Limb (tissue), 2 donors: ENCODE measurements at regions not wholly inside any gene's neighbourhood (a gene's known extent, or its start where the extent isn't known, plus 50 kb on each side); places are given as distances from the start of the nearest gene placed in this dataset.
"Not testable (repeated sequence)": the region's sequence is repeated elsewhere in the genome, so short reads cannot be mapped to it uniquely, and the experiment has no call there.

ENCODE experiments used
- DNase-seq, 2 donors: peaks; one replicate each; pipeline ENCODE4 v3.0.0-alpha.2; 2016; ENCODE audit errors: extremely low spot score in 2 of 2

DNA sequence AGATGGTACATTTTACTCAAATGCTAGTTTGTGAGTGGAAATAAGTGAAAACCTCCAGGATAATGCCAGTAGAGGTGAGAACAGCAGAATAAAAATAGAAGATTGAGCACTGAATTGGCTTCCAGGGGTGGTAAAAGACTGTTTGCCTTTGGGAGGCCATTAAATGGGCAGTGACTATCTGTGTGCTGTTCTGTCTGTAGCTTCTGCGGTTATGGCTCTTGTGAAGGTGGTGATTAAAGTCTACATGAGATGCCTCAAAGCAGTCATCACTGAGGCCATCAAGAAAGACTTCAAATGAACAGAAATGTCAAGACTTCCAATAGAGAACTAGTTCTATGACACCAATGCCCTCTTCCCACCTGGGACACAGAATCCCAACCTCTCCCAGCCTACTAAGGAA is 108.8 kb downstream of the EFHB start:
- no peak for DNase-seq

- DNase-seq = no peak
Observed at GRCh38 chr3:19822805-19823204, 111.2 kb downstream of the EFHB start.

GRCh38 chr3:19816631-19817030 is 117.4 kb downstream of the EFHB start:
- no peak for DNase-seq

DNA sequence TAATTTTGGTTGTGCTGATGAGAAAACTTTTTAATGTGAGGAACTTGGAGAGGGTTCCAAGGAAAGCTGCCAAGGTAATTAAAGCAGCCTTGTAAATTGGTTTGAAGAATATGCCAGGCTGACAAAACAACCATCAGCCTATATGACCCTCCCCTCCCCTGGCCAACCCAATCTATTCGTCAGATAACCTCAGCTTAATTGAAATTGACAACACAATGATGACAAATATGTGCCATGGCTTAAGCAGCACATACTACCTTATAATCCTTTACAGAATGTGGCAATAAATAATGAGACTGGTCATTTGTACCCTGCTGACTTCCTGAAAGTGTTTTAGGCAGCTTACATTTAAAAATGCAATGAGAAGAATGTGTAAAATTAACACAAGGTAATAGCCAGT is 118.2 kb downstream of the EFHB start:
- DNase-seq = no peak

- DNase-seq = not testable (repeated sequence)
Observed at GRCh38 chr3:19813743-19814142, 120.3 kb downstream of the EFHB start.

DNA sequence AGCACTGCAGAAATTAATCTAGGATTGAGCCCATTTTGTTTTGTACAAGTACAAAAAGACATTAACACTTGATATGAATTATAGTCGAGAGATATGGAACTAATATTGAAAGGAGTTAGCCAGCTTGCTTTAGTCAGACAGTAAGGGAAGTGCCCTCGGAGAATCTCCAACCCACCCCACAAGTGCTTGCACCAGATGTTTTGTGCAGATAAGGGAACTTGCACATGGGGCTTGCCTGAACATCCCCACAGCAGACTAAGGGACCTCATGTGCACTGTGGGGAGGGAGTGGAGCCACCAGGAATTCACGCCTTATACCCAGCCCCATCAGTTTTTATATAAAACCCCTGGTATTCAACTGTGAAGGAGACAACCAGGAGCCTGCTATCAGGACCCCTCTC is 122.3 kb downstream of the EFHB start:
- peak in 1 of 2 donors; percentile 1 for DNase-seq

GRCh38 chr3:19808834-19809233 is 125.2 kb downstream of the EFHB start:
- DNase-seq = no peak

DNA sequence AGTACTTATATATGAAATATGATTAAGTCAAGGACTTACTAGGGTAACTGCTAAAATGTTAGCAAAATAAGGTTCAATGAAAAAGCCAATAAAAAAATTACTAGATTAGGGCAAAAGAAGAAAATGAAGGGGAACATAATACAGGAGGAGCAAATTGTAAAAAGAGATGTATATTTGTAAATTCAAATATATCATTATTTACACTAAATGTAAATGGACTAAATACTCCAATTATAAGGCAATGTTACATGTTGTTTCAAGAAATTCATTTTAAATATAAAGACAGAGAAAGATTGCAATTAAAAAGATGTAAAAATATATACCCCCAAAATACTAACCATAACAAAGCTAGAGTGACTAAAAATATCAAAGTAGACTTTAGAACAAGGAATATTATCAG is 134.1 kb downstream of the EFHB start:
- DNase-seq = no peak

GRCh38 chr3:19799115-19799514 is 134.9 kb downstream of the EFHB start:
- no peak for DNase-seq

DNA sequence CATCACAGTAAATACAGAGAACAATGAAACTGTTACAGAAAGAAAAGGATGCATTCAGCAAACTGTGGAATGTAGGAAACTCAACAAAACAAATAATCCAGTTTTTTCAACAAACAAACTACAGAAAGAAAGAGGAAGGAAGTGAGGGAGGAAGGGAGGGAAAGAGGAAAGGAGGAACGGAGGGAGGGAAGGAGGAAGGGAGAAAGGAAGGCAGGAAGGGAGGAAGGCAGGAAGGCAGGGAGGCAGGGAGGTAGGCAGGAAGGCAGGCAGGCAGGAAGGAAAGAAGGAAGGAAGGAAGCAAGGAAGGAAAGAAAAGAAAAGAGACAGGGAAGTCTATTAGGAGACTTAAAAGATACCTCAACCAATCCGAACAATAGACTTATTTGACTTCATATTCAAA is 135.7 kb downstream of the EFHB start:
- no peak for DNase-seq

DNA sequence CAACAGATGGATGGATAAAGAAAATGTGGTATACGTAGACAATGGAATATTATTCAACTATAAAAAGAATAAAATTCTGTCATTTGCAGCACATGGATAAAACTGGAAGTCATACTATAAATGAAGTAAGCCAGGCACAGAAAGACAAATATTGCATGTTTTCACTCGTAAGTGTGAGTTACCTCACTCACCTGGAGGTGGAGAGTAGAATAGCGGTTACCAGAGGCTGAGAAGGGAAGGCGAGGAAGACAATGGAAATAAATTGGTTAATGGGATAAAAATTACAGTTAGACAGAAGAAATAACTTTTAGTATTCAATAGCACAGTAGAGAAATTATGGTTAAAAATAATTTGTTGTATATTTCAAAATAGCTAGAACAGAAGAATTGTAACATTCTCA is 141.6 kb downstream of the EFHB start:
- DNase-seq = no peak

GRCh38 chr3:19775765-19776164 is 158.3 kb downstream of the EFHB start:
- no peak for DNase-seq

DNA sequence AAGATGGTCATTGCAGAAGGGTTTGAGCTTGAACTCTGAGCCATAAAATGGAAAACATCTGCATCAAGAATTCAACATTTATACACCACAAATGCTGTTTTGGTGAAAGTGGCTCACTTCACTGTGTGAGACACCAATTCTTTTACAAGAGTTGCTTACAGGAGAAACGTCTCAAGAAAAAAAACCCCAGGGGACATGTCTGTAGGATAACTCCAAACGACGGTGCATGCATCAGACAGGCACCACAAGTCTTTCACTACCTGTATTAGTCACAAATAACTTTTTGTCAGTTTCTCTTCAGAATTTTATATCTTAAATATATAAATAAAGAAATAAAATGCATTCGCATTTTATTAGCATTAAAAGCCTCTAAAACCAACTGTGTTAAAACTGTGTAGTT is 164.3 kb downstream of the EFHB start:
- DNase-seq = no peak

DNA sequence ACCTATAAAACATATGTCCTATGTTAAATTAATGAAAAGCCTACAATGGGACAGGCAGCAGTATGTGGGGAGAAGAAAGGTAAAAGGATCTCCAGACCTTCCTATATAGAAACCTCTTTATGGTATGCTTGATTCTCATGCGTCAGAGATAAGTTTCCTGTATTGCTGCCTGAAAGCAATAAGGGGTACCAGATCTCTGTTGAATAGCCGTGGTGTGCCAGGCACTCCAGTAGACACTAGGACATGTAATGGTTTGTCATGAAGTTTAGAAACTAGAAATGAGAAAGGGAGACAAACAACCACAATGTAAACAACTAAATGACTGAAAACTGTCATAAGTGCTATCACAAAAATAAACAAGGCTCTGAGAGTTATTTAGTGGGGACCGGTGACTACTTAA is 168.1 kb downstream of the EFHB start:
- DNase-seq = no peak

DNA sequence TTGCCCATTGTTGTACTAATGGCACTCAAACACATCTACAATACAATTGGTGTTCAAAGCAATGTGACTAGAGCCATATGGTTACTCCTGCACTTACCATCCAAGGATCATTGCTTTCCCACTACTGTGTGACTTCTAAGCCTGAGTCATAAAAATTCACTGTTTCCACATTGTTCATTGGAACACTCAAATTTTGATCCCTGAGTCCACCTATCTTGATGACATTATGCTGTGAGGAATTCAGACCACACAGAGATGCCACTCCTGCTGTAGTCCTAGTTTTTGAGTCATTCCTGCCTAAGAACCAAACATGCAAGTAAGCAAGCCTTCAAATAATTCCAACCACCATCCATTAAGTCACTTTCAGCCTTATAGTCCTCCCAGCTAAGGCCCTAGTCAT is 176.2 kb downstream of the EFHB start:
- no peak for DNase-seq

DNA sequence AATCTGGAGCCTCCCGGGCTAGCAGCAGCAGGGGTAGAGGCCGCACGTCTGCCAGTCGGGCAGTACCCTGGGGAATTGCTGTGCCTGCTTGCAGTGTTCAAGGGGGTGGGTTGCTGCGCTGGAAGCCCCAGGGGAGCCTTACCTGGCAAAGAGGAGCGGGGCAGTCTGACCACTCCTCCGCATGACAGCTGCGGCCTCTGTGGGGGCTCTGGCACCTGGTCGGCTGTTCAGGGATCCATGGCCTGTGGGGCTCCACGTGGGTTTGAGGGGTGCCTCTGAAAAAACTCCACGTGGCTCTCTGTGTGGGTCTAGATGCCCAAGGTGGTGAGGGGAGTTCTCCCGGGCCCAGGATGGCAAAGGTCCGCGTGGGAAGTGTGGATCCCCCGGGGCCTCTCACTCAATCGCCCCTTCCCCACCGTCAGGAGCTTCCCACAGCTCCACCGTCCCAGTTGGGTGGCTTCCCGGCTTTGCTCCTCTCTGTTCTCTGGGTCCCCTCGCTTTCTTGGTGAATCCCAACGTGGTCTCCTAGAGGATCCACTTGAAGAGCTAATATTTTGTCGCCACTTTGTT is 184.5 kb downstream of the EFHB start:
- no peak for DNase-seq

- no peak for DNase-seq
Observed at GRCh38 chr3:19748782-19749447, 185.1 kb downstream of the EFHB start.

DNA sequence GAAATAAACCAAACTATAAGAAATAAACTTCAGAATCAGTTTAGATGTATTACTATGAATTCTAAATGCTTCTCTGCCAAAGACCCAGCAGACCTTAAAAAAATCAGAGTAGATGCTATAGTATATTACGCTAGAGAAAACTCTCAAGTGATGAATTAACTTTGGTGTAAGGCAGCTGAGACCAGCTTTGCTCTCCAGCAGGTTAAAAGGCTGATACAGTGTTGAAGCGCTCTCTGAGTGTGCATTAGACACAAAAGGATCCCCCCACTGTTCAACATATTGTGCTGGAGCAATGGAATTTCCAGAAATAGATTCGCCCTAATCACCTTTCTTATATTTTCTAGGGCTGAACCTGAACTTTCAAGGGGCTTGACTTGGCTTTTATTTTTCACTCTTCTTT is 190.0 kb downstream of the EFHB start:
- DNase-seq = no peak

GRCh38 chr3:19742935-19743334 is 191.1 kb downstream of the EFHB start:
- no peak for DNase-seq

DNA sequence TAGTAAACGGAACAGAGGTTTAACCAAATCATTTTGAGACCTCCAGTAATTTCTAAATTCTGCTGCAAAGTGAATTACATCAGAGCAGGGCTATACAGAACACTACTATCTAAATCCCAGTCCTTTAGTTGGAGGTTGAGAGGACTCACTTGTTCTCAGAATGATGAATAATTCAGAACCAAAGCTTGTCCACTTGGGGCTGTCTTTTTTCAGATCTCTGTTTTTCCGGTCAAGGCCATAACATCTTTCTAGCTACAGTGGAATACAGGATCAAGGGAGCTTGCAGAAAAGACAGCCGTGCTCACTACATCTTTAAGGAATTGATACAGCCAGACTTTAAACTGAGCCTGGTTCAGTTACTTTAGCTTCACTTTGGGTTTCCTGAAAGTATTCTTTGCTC is 194.5 kb downstream of the EFHB start:
- DNase-seq = no peak

DNA sequence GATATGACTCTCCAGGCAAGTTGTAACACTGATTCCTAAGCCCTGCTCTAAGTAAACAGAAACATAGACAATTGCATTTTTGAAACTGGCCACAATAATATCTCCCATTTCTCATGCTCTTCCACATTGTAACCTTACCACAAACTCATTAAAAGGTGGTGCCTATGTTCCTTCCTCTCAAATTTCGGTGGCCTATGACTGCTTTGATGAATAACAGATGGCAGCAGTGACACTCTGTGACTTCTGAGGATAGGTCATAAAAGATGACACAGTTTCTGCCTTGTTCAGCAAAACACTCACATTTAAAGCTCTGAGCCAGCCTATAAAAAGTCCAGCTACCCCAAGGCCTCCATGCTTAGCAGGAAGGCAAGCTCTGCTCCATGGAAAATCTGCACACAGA is 195.2 kb downstream of the EFHB start:
- no peak for DNase-seq

- no peak for DNase-seq
Observed at GRCh38 chr3:19735111-19735510, 198.9 kb downstream of the EFHB start.

DNA sequence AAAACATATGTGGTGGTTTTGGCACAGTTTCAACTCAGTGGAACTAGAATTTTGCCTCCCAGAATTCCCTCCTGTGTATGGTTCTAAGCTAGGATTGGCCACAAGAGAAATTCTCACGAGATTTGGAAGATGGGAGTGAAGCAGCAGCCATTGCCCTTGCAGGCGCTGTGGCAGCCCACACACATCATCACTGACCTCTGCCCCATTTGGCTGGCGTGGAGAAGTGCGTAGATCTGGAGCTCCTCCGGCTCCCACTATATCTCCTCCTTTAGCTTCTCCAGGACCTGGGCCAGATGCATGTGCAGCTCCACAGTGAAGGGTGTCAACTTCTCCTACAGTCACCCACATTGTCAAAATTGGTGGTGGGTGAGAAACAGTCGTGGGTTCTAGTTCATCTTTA is 199.6 kb downstream of the EFHB start:
- no peak for DNase-seq

- DNase-seq = no peak
Observed at GRCh38 chr3:19725000-19725399, 209.0 kb downstream of the EFHB start.
